ENCODE measurements at regions not wholly inside any gene's neighbourhood (a gene's known extent, or its start where the extent isn't known, plus 50 kb on each side); places are given as distances from the start of the nearest gene placed in this dataset.

GRCh38 chr4:142913034-142913433 is 66.9 kb upstream of the INPP4B start:
- Histone ChIP-seq H3K4me3 (ENCODE audit: low read length in 3 of 3) (no peak overlapping the region), H3K4me1 (ENCODE audit: control insufficient read depth in 2 of 3, insufficient read depth in 2 of 3, low read depth in 1 of 3, low read length in 3 of 3) (no peaks in the 10 kb centered on the region), H3K27me3 (ENCODE audit: control insufficient read depth, insufficient read depth, low read length) (no peaks in the 10 kb centered on the region), H3K9ac (ENCODE audit: low read length in 3 of 3) (no peak overlapping the region), H3K27ac (ENCODE audit: low read depth in 2 of 2, low read length in 2 of 2) (no peak overlapping the region), H3K36me3 (ENCODE audit: control insufficient read depth in 2 of 3, insufficient read depth in 3 of 3, low read length in 3 of 3) (no peaks in the 10 kb centered on the region), H3K9me3 (ENCODE audit: control insufficient read depth in 2 of 3, insufficient read depth in 1 of 3, low read length in 3 of 3) (no peaks in the 10 kb centered on the region)
- no peak for FAIRE-seq
- intact Hi-C loops (cut with DNase I) = no loop called here
- no peak for DNase-seq
- TF ChIP-seq, protein P1, sequence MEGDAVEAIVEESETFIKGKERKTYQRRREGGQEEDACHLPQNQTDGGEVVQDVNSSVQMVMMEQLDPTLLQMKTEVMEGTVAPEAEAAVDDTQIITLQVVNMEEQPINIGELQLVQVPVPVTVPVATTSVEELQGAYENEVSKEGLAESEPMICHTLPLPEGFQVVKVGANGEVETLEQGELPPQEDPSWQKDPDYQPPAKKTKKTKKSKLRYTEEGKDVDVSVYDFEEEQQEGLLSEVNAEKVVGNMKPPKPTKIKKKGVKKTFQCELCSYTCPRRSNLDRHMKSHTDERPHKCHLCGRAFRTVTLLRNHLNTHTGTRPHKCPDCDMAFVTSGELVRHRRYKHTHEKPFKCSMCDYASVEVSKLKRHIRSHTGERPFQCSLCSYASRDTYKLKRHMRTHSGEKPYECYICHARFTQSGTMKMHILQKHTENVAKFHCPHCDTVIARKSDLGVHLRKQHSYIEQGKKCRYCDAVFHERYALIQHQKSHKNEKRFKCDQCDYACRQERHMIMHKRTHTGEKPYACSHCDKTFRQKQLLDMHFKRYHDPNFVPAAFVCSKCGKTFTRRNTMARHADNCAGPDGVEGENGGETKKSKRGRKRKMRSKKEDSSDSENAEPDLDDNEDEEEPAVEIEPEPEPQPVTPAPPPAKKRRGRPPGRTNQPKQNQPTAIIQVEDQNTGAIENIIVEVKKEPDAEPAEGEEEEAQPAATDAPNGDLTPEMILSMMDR (IDR thresholded peaks at IDR 0.05; ENCODE audit: borderline replicate concordance, extremely low read depth, insufficient read depth) = no peak

DNA sequence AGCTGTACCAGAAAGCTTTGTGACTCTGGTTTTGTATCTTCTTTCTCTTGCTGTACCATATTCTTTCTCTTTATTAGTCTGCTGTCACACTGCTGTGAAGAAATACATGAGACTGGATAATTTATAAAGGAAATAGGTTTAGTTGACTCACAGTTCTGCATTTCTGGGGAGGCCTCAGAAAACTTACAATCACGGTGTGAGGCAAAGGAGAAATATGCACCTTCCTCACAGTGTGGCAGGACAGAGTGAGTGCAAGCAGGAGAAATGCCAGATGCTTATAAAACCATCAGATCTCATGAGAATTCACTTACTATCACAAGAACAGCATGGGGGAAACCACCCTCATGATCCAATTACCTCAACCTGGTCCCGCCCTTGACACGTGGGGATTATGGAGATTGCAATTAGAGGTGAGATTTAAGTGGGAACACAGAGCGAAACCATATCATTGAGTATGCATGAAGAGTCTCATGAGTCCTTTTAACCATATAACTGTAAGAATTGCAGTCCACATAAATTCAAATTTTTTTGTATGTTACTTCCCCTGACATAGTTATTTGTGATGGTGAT is 67.4 kb upstream of the INPP4B start:
- Histone ChIP-seq H3K27ac (ENCODE audit: low read depth in 2 of 2, low read length in 2 of 2) (no peak overlapping the region), H3K9me3 (ENCODE audit: control insufficient read depth in 2 of 3, insufficient read depth in 1 of 3, low read length in 3 of 3) (no peaks in the 10 kb centered on the region), H3K9ac (ENCODE audit: low read length in 3 of 3) (no peak overlapping the region), H3K36me3 (ENCODE audit: control insufficient read depth in 2 of 3, insufficient read depth in 3 of 3, low read length in 3 of 3) (no peaks in the 10 kb centered on the region), H3K4me1 (ENCODE audit: control insufficient read depth in 2 of 3, insufficient read depth in 2 of 3, low read depth in 1 of 3, low read length in 3 of 3) (no peaks in the 10 kb centered on the region), H3K27me3 (ENCODE audit: control insufficient read depth, insufficient read depth, low read length) (no peaks in the 10 kb centered on the region), H3K4me3 (ENCODE audit: low read length in 3 of 3) (no peak overlapping the region)
- TF ChIP-seq, protein P1 (IDR thresholded peaks at IDR 0.05; ENCODE audit: borderline replicate concordance, extremely low read depth, insufficient read depth) = no peak
- no peak for DNase-seq
- FAIRE-seq = no peak
- intact Hi-C loops (cut with DNase I) = no loop called here

DNA sequence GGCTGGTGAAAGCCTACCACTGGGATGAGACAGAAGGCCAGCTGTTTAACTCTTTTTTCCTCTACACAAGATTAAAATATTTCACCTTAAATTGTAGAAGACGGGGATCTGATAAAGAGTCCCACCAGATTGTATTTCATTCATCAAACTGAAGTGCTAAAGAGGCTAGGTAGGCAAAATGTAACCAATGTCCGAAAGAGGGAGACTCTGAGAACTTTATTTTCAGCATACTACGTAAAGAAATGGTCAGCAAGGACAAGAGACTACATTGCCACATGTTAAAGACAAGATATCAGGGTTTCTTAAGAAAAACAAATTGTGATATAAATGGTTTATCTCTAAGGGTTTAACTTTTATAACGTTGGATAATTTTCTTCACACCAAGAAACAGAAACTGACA is 71.6 kb upstream of the INPP4B start:
- Histone ChIP-seq H3K9me3 (ENCODE audit: control insufficient read depth in 2 of 3, insufficient read depth in 1 of 3, low read length in 3 of 3) (no peaks in the 10 kb centered on the region), H3K9ac (ENCODE audit: low read length in 3 of 3) (no peak overlapping the region), H3K27me3 (ENCODE audit: control insufficient read depth, insufficient read depth, low read length) (no peaks in the 10 kb centered on the region), H3K27ac (ENCODE audit: low read depth in 2 of 2, low read length in 2 of 2) (no peak overlapping the region), H3K4me1 (ENCODE audit: control insufficient read depth in 2 of 3, insufficient read depth in 2 of 3, low read depth in 1 of 3, low read length in 3 of 3) (no peaks in the 10 kb centered on the region), H3K36me3 (ENCODE audit: control insufficient read depth in 2 of 3, insufficient read depth in 3 of 3, low read length in 3 of 3) (no peaks in the 10 kb centered on the region), H3K4me3 (ENCODE audit: low read length in 3 of 3) (no peak overlapping the region)
- TF ChIP-seq, protein P1 (IDR thresholded peaks at IDR 0.05; ENCODE audit: borderline replicate concordance, extremely low read depth, insufficient read depth) = no peak
- DNase-seq (no peak), FAIRE-seq (no peak)
- intact Hi-C loops (cut with DNase I) = no loop called here

DNA sequence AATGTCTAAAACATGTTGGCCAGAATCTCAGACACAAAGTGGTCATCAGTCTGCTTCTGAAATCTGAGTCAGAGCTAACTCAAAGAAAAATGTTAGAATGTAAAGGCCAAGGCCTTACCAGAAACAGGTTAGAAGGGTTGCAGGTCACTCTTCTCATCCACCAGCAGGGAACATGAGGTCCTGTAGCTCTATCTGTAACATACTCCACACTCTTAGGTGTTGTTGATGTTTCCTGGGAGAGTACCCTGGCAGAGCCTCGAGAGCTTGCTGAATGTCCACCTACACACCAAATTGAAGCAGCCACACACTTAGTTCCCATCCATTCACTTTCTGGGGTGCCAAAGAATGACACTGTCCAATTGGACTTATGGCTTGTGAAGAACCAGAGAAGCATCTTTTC is 76.6 kb upstream of the INPP4B start:
- TF ChIP-seq, protein P1 (IDR thresholded peaks at IDR 0.05; ENCODE audit: borderline replicate concordance, extremely low read depth, insufficient read depth) = no peak
- Histone ChIP-seq H3K4me3 (ENCODE audit: low read length in 3 of 3) (no peak overlapping the region), H3K9me3 (ENCODE audit: control insufficient read depth in 2 of 3, insufficient read depth in 1 of 3, low read length in 3 of 3) (no peaks in the 10 kb centered on the region), H3K4me1 (ENCODE audit: control insufficient read depth in 2 of 3, insufficient read depth in 2 of 3, low read depth in 1 of 3, low read length in 3 of 3) (no peaks in the 10 kb centered on the region), H3K9ac (ENCODE audit: low read length in 3 of 3) (no peak overlapping the region), H3K27ac (ENCODE audit: low read depth in 2 of 2, low read length in 2 of 2) (no peak overlapping the region), H3K27me3 (ENCODE audit: control insufficient read depth, insufficient read depth, low read length) (no peaks in the 10 kb centered on the region), H3K36me3 (ENCODE audit: control insufficient read depth in 2 of 3, insufficient read depth in 3 of 3, low read length in 3 of 3) (no peaks in the 10 kb centered on the region)
- intact Hi-C loops (cut with DNase I) = no loop called here
- no peak for DNase-seq
- no peak for FAIRE-seq

All from kidney (tissue), 13 donors.